NCI-H460 (cell line): ENCODE measurements at regions not wholly inside any gene's neighbourhood (a gene's known extent, or its start where the extent isn't known, plus 50 kb on each side); places are given as distances from the start of the nearest gene placed in this dataset.
"Not testable (repeated sequence)": the region's sequence is repeated elsewhere in the genome, so short reads cannot be mapped to it uniquely, and the experiment has no call there.

ENCODE experiments used
- DNase-seq: peaks from one replicate; pipeline ENCODE4 v3.0.0-alpha.2; 2016; ENCODE audit warnings: low read depth; ENCODE audit errors: extremely low read depth

DNA sequence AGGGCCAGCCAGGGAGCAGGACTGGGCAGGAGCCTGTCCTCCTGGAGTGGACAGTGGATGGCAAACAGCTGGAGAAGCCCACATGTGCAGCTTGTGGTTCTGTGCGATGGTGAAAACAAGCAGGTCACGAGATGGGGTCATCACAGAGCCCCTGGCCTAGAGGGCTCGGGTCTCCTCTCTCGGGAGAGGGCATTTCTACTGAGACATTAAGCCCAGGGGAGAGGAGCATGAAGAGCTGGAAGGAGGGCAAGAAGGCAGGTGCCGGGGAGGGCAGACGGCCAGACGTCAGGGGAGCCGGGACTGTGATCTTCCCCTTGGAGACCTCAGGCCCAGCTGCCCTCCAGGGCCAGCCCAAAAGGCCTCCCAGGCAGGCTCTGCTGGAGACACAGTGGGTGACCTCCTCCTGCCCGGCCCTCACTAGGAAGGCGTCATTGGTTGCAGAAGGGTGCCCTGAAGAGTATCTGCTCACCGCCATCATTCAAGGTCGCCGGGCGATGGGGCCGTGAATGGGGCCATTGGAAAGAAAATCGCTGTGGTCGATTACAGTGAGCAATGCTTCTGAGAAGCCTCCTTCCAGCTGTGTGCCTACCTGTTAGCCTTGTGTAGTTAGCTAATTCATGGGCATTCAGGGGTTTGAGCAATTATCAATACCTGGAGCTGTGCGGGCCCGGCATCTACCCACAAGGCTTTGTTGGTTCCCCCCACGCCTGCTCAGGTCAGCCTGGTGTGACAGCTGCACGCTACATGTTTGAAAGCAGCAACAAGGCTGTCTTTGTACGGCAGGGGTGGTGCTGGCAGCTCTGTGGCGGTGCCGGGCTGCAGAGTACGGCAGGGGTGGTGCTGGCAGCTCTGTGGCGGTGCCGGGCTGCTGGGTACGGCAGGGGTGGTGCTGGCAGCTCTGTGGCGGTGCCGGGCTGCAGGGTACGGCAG, 72.3 kb upstream of the ACTRT2 start:
- DNase-seq: no peak

DNA sequence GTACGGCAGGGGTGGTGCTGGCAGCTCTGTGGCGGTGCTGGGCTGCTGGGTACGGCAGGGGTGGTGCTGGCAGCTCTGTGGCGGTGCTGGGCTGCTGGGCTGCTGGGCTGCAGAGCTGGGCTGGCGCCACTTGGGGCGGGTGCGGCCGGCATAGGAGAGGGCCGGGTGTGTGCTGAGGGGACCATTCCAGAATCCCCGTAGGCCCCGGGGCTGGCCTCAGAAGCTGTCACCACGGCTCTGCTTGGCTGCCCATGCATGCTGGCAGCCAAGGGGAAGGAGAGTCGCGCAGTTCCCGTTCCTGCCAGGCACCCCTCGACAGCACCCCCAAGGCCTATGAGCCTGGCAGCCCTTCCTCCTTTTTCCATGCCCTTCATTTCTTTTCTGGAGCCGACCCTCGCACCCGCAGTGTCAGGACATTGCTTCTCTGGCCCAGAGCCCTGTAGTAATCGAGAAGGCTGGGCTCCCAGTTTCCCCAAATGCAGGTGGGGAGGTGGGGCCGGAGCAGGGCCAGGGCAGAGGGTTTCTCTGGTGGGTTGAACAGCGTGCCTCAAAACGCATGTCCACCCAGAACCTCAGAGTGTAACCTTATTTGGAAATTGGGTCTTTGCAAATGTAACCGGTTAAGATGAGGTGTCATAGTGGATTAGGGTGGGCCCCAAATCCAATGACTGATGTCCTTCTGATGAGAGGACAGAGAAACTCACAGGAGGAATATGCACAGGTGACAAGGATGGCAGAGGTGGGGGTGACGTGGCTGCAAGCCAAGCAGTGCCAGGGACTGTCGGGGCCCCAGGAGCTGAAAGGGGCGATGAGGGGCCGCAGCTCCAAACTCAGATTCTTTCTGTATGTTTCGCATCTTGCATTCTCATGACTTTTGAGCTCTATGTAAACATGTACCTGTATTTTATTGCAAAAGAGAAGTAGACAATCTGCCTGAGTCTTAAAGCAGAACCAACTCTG, 71.0 kb upstream of the ACTRT2 start:
- no peak for DNase-seq

DNA sequence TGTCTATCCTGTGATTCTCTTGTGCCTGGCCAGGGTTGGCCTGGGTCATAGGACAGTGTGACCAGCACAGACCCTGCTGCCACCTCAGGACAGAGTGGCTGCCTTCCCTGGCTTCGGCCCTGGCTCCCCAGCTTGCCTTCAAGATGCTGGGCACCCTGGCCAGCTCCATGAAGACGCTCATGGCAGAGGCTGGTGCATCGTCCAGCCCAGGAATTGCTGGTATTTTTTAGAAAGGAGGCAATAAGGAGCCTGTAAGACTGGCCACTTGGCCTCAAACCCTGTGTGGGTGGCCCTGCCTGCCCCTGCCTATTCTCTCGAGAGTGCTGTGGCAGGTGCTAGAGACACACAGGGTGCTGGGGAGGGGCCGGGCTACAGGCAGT, 70.4 kb upstream of the ACTRT2 start:
- no peak for DNase-seq

DNA sequence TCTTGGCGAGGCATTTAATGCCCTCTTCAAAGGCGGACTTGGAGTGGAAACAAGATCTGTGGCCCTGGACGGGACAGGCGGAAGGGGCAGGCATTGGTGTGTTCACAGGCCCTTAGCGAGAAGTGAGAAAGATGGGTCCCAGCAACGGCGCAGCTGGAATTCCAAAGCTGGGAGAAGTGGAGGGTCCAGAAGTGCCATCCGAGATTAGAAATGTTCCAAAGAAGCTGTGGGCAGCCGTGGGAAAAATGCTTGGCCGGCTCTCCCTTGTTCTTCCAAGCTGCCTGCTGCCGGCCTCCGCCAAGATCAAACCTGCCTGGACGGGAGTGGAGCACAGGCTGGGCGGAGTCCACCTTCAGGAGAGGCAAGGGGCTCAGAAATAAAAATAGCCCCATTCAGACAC, 69.4 kb upstream of the ACTRT2 start:
- DNase-seq: no peak

DNA sequence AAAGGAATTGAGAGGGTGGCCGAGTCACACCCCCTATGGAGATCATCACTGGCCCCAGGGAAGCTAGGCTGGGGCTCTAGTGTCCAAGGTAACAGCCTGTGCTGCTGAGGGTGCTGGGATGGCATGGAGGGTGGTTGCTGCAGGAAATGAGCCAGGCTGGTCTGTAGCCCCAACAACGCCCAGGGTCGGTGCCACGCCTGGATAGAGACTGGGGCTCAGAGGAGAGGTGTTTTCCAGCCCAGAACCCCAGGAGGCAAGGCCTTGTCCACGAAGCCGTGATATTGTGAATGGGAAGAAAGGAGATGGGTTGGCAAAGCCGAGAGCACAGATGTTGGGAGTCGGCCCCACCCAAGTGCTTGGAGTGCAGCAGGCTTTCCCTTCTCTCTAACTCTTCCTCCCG, 68.9 kb upstream of the ACTRT2 start:
- DNase-seq: no peak

DNA sequence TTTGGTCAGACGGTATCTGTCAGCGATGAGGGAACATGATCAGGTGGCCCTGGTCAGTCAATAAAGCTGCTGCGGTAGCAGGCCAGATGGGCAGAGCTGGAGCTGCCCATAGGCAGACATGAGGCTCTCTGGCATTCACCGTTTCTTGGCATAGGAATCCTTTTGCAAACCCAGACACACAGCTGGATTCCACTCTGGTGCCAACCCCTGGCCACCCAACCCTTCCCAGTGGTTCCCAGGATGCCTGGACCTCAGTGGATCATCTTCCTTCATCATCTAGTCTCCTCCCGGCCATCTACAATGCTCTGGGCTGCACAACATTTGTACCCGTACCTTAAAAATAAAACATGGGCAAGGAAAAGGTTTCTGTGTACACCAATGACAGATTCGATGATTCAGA, 68.3 kb upstream of the ACTRT2 start:
- DNase-seq: no peak

DNA sequence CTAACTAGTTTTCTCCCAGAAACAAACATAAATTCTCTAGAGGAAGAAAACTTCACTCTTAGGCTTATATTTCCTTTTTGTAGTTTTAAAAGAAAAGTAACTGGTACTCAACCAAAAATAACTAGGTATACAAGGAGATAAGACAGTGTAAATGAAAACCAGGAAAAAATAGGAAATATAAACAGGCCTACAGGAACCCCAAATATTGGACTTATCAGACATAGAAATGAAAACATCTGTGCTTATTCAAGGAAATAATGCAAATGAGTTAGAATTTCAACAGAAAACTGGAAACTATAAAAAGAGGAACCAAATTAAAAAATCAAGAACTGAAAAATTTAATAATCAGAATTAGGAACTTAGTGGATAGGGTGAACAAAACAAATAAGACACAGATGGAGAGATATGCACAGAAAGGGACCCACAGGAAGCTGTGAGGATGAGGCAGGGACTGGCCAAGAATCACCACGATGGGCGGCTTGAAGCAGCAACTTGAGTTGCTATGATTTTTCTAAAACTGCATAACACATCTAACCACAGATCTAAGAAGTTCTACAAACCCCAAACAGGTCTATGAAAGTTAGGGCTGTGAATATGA, 67.5 kb upstream of the ACTRT2 start:
- DNase-seq: no peak

DNA sequence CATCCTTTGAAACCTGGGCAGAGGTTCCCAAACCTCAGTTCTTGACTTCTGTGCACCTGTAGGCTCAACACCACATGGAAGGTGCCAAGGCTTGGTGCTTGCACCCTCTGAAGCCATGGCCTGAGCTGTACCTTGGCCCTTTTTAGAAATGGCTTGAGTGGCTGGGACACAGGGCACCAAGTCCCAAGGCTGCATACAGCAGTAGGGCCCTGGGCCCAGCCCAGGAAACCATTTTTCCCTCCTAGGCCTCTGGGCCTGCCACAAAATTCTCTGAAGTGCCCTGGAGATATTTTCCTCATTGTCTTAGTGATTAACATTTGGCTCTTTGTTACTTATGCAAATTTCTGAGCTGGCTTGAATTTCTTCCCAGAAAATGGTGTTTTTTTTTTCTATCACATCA, 65.6 kb upstream of the ACTRT2 start:
- no peak for DNase-seq

DNA sequence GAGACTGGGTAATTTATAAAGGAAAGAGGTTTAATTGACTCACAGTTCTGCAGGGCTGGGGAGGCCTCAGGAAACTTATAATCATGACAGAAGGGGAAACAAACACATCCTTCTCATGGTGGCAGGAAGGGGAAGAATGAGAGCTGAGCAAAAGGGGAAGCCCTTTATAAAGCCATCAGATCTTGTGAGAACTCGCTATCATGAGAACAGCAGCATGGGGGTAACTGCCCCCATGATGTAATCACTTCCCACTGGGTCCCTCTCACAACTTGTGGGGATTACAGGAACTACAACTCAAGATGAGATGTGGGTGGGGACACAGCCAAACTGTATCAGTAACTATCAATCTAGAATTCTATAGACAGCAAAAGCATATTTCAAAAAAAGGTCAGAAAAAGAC, 64.7 kb upstream of the ACTRT2 start:
- DNase-seq: no peak

DNA sequence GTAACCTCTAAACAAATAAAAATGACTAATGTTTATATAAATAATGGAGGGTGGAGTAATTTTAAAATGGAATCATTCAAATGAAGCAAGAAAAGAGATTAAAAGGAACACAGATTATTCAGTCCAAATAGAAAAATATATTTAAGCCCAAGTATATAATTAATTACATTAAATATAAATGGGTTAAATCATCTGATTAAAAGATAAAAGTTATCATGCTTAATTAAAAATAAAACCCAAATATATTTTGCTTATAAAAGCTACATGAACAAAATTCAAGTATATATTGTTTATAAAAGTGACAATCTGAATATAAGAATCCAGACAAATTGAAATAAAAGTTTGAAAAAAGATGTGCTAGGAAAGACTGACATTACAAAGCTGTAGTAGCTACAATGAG, 63.9 kb upstream of the ACTRT2 start:
- no peak for DNase-seq

DNA sequence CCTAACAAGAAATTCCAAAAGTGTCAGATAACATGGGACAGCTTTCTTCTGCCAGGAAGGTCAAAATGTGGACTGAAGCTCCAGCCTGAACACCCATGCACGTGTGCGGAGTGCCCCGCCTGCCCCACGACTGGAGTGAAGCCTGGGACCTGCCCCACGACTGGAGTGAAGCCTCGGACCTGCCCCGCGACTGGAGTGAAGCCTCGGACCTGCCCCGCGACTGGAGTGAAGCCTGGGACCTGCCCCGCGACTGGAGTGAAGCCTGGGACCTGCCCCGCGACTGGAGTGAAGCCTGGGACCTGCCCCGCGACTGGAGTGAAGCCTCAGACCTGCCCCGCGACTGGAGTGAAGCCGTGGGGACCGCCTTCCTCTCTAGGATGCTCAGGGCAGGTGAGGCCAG, 61.4 kb upstream of the ACTRT2 start:
- DNase-seq: not testable (repeated sequence)

DNA sequence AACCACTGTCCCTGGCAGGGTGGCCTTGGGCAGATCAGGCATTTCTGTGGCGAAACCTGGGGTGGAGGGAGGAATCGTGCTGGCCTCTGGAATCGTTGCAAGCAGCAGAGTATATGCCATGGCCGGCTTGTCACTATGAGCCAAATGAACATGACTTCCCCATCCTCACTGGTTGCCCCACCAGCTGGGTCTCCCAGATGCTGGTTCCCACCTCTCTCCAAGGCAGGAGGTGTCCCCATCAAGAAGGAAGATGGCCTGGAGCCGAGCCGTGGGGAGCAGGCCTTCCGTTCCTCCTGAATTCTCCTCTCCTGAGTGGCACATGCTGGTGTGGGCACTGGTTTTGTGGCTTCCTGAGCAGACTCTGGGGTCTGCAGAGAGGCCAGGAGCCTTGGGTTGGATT, 60.2 kb upstream of the ACTRT2 start:
- DNase-seq: no peak

DNA sequence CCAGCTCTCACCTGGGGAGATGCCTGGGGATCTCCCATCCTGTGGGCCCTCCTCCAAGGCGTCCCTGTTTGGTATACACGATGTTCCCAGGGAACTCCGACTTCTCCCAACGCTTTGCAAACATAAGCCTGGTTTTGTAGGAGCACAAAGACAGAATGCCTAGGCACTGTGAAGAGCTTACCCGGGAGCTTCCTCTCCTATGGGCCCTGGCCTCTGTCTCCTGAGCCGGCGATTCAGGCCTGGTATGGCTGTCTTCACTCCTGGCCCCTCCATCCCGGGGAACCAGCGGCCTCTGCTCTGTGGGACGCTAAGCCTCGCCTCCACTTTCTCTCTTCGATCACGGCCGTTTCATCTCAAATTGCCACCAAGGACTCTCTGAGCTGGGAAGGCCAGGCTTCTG, 59.6 kb upstream of the ACTRT2 start:
- no peak for DNase-seq

DNA sequence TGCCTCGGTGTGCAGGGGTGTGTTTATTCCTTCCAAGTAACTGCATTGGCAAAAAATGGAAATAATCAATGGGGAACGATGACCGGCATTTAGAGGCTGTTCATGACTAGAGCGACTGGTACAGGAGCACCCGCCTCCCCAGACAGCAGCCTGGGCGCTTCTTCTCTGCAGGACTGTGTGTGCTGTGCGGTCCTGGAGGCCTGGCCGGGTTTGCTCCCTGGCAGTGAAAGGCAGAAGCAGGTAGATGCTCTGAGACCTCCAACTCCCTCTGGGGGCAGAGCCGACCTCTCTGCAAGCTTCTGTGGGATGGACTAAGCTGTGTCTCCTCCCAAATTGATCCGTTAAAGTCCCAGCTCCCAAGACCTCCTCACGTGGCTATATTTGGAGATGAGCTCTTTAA, 59.2 kb upstream of the ACTRT2 start:
- DNase-seq: no peak

DNA sequence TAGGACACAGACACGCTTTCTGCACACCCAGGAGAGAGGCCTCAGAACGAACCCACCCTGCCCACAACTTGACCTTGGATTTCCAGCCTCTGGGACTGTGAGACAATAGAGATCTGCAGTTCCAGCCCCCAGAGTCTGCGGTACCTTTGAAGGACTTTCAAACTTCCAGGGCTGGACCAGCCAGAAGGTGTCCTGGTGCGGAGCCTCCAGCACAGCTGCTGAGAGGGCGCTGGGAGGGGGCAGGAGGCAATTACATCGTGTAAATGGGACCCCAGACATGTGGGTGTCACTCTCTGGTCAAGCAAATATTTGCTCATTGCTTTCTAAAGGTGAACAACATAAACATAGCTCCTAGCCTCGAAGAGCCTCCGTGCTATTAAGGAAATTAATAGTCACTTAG, 58.7 kb upstream of the ACTRT2 start:
- no peak for DNase-seq

DNA sequence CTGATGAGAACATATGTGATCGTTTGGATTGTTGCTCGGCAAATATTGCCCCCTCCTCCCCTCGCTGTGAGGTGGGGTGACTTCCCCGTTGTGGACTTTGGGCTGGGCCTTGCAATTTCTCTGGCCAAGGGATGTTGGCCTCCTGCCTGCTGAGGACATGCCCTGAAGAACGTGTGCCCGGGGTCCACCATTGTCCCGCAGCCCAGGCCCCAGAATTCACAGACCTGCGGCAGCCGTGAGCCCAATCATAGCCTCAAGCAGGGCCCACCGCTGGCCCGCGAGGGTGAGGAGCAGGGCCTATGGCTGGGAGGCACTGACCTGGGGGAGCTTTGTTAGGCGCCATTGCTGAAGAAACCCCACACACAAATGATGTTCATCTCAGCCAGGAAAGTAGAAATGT, 58.3 kb upstream of the ACTRT2 start:
- no peak for DNase-seq

DNA sequence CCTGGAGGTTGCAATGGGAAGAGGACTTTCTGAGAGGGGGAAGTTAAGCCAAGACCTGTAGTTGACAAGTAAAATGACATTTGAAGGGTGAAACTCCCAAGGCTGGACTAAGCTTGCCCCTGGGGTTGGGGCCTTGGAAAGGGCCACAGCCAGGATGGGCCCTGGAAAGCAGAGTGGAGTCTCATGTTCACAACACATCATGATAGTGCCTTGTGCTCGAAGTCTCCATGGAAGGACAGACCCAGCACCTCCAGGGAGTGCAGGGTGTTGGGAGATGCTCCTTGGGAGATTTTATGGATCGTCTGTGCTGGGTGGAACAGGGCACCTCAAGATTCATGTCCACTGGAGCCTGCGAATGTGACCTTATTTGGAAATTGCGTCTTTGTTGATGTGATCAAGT, 55.6 kb upstream of the ACTRT2 start:
- no peak for DNase-seq

DNA sequence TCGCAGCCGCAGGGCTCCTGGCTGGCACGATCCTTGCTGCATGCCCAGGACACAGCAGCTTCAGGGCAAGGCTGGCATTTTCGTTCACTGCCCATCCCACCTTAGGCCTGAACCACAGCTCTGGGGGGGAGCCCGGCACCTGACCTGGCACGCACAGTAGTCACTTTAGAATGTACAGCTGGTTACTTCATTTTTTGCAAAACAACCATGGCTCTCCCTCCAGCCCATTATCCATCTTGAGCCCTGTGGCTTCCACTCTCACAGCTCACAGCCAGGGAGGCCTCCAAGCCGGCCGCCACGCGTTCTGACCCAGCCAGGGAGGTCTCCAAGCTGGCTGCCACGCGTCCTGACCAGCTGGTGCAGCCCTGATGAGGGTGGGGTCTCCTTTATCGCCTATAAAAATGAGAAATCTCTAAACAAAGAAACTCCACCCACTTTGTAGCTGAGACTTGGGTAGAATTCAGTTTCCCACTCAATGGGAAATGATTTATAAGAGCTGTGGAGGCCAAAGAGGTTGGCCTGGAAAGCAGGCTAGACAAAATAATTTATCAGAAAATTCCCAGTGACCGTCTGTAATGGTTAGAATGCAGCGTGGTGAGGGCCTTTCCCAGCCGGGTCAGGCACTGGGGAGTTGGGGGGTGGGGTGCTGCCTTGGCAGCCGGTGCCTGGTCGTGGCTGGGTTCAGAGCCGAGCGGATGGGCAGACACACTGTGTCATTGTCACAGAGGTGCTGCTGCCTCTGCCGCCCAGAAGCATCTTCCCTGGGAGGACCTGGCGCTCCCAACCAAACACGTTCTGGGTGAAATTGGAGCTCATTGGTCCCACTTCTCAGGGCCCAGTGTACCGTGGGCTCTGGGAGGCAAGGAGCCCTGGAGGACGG, 54.6 kb upstream of the ACTRT2 start:
- DNase-seq: no peak

DNA sequence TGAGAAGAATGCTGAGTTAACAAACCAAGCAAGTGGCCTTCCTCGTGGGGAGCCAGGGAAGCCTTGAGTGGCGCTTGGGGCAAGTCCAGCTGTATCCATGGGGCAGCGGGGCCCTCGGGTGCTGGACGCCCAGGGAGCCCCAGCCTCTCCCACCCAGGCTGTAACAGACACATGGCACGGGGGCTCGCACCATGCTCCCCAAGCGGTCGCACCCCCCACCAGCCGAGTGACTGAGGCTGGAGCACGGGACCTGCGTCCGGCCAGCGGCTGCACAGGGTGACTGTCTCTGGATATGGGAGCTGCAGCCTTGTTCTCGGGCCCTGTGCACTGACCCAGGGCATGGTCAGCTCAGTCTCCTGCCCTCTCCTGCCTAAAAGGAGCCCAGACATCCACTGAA, 53.9 kb upstream of the ACTRT2 start:
- DNase-seq: no peak

DNA sequence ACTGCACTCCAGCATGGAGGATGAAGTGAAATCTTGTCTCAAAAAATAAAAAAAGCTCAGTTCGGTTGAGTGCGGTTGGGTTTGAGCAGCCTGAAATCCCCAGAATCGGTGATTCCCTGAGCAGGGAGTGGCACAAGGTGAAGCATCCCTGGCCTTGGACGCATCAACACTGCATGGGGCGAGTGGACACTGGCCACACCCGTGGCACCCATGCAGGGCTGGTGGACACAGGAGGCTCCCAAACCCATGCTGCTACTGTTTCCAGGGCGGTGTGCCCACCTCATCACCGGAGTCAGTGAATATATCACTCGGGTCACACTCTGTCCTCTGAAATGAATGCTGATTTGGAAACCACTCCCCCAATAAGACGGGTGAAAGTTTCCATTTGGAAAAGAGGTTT, 53.4 kb upstream of the ACTRT2 start:
- no peak for DNase-seq
